Upper lobe of right lung (tissue), 1 donor: ENCODE measurements at regions not wholly inside any gene's neighbourhood (a gene's known extent, or its start where the extent isn't known, plus 50 kb on each side); places are given as distances from the start of the nearest gene placed in this dataset.

Source experiments
- ATAC-seq: fragments of 200-7000 bp; cut with Tn5 transposase; one replicate; pipeline ENCODE4 v1.9.1; 2020; ENCODE audit warnings: mild to moderate bottlenecking, moderate library complexity
- DNase-seq: peaks from one replicate; pipeline ENCODE4 v3.0.0-alpha.2; 2020
- H3K27ac ChIP-seq: fragments of 200-600 bp; one replicate; pipeline ENCODE4 v1.8.0; 2022
- H3K27me3 ChIP-seq: fragments of 200-600 bp; one replicate; pipeline ENCODE4 v1.8.0; 2022; ENCODE audit warnings: mild to moderate bottlenecking
- H3K36me3 ChIP-seq: fragments of 200-600 bp; one replicate; pipeline ENCODE4 v1.8.0; 2022
- H3K4me1 ChIP-seq: fragments of 200-600 bp; one replicate; pipeline ENCODE4 v1.8.0; 2022
- H3K4me3 ChIP-seq: fragments of 200-600 bp; one replicate; pipeline ENCODE4 v1.8.0; 2022; ENCODE audit warnings: mild to moderate bottlenecking
- H3K9me3 ChIP-seq: fragments of 200-600 bp; one replicate; pipeline ENCODE4 v1.8.0; 2022
- CTCF ChIP-seq: fragments of 200-600 bp; IDR thresholded peaks from one replicate; pipeline ENCODE4 v1.8.0; 2022; ENCODE audit warnings: antibody characterized with exemption
- intact Hi-C: fragments of 100-400 bp; cut with DNase I; formaldehyde crosslinking; loops from one replicate; pipeline ENCODE4 v1.11.0; 2022
- donor health status: DM: no; HTN: yes; CAD: no; lungs with severe emphysema.

GRCh38 chr4:67071641-67072040 is 473.7 kb downstream of the CENPC start:
- Histone ChIP-seq H3K4me1 (no peaks in the 10 kb centered on the region), H3K9me3 (no peaks in the 10 kb centered on the region), H3K27ac (no peak overlapping the region), H3K27me3 (no peaks in the 10 kb centered on the region), H3K36me3 (no peaks in the 10 kb centered on the region), H3K4me3 (no peak overlapping the region)
- TF ChIP-seq CTCF = no peak
- ATAC-seq (no peak), DNase-seq (no peak)
- intact Hi-C loops = no loop called here

- Histone ChIP-seq H3K27ac (no peak overlapping the region), H3K27me3 (no peaks in the 10 kb centered on the region), H3K4me1 (no peaks in the 10 kb centered on the region), H3K9me3 (no peaks in the 10 kb centered on the region), H3K4me3 (no peak overlapping the region), H3K36me3 (no peaks in the 10 kb centered on the region)
- DNase-seq (no peak), ATAC-seq (no peak)
- no peak for TF ChIP-seq CTCF
- intact Hi-C loops = no loop called here
Observed at GRCh38 chr4:67055319-67055718, 490.0 kb downstream of the CENPC start.

GRCh38 chr4:67054896-67055295 is 490.4 kb downstream of the CENPC start:
- no peaks in the 10 kb centered on the region for H3K36me3 ChIP-seq
- no peaks in the 10 kb centered on the region for H3K9me3 ChIP-seq
- no peak for DNase-seq
- no peak overlapping the region for H3K27ac ChIP-seq
- no peak for ATAC-seq
- H3K4me3 ChIP-seq = no peak overlapping the region
- no peaks in the 10 kb centered on the region for H3K27me3 ChIP-seq
- intact Hi-C loops = no loop called here
- H3K4me1 ChIP-seq = no peaks in the 10 kb centered on the region
- TF ChIP-seq CTCF = no peak

- intact Hi-C loops = no loop called here
- ATAC-seq = no peak
- no peak overlapping the region for H3K4me3 ChIP-seq
- no peaks in the 10 kb centered on the region for H3K4me1 ChIP-seq
- no peak for DNase-seq
- no peaks in the 10 kb centered on the region for H3K9me3 ChIP-seq
- no peaks in the 10 kb centered on the region for H3K27me3 ChIP-seq
- H3K27ac ChIP-seq = no peak overlapping the region
- no peak for TF ChIP-seq CTCF
- H3K36me3 ChIP-seq = no peaks in the 10 kb centered on the region
Observed at GRCh38 chr4:67052814-67053675, 492.3 kb downstream of the CENPC start.

GRCh38 chr4:67051000-67051789 is 494.1 kb downstream of the CENPC start:
- ATAC-seq = no peak
- TF ChIP-seq CTCF = no peak
- no peak overlapping the region for H3K4me3 ChIP-seq
- no peaks in the 10 kb centered on the region for H3K9me3 ChIP-seq
- no peak overlapping the region for H3K27ac ChIP-seq
- no peaks in the 10 kb centered on the region for H3K27me3 ChIP-seq
- no peaks in the 10 kb centered on the region for H3K36me3 ChIP-seq
- no peaks in the 10 kb centered on the region for H3K4me1 ChIP-seq
- intact Hi-C loops = no loop called here
- DNase-seq = no peak
